ENCODE measurements at regions not wholly inside any gene's neighbourhood (a gene's known extent, or its start where the extent isn't known, plus 50 kb on each side); places are given as distances from the start of the nearest gene placed in this dataset.

- TF ChIP-seq CTCF (conservative IDR thresholded peaks at IDR 0.05; ENCODE audit: low read depth, low read length) (no peak), EZH2 (IDR thresholded peaks at IDR 0.05; ENCODE audit: low read length, unreplicated experiment) (no peak), EZH2phosphoT487 (IDR thresholded peaks at IDR 0.05; ENCODE audit: borderline replicate concordance, low read length) (no peak)
Measured at GRCh38 chr5:74173241-74173640, 467.3 kb downstream of the ENC1 start.
